ENCODE measurements at regions not wholly inside any gene's neighbourhood (a gene's known extent, or its start where the extent isn't known, plus 50 kb on each side); places are given as distances from the start of the nearest gene placed in this dataset.
"Not testable (repeated sequence)": the region's sequence is repeated elsewhere in the genome, so short reads cannot be mapped to it uniquely, and the experiment has no call there.

DNA sequence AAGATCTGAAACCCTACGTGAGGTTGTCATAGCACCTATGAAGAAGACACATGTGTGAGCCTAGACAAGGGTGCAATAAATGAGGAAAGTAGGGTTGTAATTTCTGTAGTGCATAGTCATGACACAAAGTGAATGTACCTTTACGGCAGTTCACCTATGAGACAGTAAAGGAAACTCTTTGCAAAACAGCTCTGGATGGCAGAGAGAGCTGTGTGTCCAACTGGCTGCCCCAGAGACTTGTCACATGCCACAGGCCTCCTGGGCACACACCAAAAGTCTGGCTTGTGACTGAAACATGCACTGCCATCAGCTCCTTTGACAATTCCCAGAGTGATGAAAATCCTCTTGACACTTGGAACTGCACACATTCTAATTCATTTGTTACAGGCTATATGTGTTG is 90.7 kb upstream of the NAMPT start:
- no peak for DNase-seq (ENCODE audit: low read depth)

DNA sequence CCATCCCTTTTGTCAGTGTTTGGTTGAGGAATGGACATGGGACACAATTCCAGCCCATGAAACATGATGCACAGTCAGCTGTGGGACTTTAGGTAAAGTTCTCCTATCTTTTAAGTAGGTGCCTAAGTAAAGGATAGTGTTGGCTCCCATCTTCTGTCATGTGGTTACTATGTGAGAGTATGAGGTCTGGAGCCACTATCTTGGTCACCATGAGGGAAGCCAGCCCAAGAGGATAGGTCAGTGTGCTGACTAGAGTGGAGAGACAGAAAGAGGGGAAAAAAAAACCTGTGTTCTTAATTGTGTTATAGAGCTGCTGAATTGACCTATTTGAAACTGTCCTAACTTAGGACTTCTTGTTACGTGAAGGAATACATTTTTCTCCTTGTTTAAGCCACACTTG is 89.7 kb upstream of the NAMPT start:
- DNase-seq (ENCODE audit: low read depth): no peak

DNA sequence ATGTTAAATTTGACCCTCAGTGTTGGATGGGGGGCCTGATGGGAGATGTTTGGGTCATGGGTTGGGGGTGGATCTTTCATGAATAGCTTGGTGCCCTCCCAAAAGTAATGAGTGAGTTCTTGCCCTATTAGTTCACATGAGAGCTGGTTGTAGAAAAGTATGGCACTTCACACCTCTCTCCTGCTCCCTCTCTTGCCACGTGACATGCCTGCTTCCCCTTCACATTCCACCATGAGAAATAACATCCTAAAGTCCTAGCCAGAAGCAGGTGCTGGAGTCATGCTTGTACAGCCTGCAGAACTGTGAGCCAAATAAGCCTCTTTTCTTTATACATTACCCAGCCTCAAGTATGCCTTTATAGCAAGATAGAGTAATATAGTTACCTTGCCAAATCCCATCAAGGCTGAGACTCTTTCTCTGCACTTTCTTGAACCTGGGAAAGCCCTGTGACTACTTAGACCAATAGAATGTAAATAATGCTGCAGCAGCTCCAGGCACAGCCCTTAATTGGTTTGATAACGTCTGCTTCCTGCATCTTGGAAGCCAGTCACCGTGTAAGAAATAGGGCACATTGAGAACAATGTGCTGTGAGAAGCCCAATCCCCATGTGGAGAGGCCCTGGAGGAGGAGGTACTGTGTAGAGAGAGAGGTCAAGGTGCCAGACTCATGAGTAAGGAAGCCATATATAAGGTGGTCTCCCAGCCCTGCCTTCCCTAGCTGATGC is 88.0 kb upstream of the NAMPT start:
- no peak for DNase-seq (ENCODE audit: low read depth)

DNA sequence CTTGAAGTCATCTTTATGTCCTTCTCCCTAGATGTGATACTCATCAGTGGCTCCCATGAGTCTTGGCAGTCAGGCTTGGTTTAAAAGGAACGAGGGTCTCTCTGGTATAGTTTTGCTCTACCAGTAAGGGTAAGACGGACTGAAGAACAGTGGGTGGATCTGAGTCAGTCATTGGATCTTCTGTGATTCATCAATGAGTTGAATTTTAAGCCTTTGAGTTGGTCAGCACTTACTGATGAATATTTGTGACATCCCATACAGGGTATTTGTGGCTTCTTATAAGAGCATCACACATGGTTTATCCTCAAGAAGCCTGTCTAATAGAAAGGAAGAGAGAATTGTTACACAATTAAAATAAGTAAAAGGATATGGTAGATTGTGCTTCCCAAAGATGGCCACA is 87.3 kb upstream of the NAMPT start:
- no peak for DNase-seq (ENCODE audit: low read depth)

DNA sequence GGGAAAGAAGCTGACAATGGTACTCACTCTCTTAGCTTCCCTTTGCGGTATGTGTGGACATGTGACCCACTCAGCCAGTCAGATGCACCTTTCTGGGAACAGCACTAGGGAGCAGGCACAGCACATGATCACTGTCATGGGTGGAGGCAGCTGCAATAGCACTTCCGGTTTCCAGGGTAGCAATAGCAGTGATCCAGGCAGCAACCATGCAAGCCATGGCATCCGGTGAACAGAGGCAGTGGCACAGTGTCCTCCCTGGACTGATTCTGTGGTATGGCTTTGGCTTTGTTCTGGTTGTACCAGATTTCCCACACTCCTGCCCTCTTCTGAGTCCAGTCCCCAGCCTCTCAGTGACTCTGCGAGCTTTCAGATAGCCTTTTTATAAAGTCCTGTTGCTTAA is 86.8 kb upstream of the NAMPT start:
- DNase-seq (ENCODE audit: low read depth): no peak

DNA sequence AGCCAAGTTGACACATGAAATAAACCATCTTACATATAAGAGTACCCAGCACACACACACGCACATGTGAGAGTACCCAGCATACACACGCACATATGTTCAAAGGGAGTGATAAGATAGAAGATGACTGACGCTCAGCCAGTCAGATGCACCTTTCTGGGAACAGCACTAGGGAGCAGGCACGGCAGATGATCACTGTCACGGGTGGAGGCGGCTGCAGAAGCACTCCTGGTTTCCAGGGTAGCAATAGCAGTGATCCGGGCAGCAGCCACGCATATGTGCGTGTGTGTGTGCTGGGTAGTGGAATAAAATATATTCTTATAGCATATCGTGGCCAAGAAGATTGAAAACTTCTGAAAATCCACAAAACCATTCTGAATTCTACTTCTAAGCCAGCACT is 85.8 kb upstream of the NAMPT start:
- no peak for DNase-seq (ENCODE audit: low read depth)

DNA sequence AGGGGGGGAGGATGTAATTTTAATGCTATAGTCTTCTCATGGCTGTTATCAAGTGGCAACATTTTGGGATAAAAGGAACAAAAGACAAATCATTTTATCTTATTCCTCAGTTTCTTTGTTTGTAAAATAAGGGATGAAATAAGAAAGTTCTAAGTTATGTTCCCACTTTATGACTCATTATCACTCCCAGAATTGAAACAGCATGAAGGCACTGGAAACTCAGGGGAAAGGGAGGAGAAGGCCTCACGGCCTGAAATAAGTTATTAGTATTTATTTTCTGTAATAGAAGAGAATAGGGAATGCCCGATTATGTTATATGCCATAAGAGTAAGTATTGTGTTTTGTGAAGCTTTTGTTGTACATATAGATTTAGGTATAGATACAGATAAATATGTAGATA is 85.0 kb upstream of the NAMPT start:
- DNase-seq (ENCODE audit: low read depth): no peak

DNA sequence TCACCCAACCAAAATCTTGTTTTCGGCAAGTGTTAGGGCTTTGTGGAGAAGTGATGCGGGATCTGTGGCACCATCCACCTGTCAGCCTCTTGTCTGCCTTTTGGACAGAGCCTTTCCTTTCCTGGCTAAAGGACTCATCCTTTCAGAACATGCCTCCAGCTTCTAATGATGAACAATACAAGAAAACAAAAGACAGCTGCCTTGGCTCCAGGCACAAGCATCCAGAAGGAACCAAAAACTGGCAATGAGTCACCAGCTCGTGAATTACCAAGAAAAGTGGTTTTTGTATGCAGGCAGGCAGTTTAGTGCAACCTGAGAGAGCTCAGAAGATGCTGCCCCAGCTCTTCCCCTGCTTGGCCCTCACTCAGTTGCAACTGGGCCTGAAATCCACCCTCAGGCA is 84.6 kb upstream of the NAMPT start:
- DNase-seq (ENCODE audit: low read depth): no peak

DNA sequence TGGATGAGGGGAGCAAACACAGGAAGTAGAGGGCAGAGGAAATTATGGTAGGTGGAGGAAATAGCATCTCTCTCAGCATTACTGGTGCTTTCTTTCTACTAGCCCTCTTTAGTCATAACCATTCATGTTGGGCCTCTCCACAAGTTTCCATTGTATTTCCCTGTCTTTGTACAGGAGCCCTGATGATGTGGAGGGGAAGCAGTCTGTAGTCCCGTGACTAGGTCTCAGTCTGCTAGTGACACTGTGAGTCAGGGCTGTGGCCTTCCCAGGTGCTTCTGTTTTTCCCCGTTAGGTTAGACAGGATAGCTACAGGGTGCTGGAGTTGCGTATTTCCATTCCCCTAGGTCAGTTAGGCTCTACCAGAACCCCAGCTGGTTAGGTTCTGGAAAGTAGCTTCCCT is 82.9 kb upstream of the NAMPT start:
- DNase-seq (ENCODE audit: low read depth): no peak

DNA sequence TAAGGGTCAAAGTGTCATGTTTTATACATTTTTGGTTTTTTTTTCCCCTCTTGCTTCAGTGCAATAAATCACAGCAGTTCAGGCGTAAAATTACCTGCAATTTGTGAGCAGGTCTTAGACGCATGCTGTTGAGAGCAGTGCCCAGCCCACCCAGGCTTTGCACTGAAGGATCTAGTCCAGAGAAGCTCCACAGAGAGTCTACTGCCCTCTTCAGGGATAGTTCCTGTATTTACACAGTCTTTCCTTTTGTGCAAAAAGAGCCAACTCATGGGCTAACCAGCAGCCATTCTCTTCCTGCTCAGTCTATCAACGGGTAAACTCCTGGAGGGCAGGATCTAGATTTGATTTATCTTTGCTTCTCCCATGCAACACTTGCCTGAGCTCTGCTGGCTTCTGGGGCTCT is 82.2 kb upstream of the NAMPT start:
- no peak for DNase-seq (ENCODE audit: low read depth)

DNA sequence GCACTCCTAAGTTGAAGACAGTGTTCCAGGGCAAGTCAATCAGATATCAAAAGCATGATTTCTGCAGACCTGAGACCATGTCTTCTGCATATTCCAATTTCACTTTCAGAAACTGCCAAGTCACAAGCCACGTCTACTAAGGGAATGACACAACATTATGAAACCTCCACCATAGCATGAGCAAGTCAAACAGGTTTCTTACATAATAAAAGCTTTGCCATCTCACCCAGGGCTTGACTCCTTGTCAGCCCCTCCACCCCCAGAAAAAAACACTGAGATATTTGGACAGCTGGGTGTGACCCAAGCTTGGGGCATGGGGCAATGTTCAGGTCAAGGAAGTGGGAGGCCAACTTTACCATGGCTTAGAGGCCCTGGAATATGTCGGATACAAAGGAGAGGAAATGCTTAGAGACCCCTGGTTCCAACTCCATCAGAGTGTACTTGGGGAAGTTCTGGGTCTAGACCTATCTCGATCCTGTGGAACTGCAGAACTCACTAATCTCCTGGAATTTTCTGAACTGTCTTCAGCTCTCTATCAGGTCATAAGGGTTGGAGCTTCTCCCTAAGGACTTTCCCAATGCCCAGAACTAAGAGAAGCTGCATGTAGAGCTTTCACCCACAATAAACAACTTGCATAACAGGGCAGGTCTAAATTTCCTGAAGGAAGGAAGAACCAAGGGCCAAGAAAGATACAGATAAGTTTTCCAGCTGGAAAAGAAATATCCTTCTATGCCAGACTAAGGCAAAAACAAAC is 80.6 kb upstream of the NAMPT start:
- DNase-seq (ENCODE audit: low read depth): no peak

DNA sequence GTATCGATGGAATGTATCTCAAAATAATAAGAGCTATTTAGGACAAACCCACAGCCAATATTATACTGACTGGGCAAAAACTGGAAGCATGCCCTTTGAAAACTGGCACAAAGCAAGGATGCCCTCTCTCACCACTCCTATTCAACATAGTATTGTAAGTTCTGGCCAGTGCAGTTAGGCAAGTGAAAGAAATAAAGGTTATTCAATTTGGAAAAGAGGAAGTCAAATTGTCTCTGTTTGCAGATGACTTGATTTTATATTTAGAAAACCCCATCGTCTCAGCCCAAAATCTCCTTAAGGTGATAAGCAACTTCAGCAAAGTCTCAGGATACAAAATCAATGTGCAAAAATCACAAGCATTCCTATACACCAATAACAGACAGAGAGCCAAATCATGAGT is 77.7 kb upstream of the NAMPT start:
- DNase-seq (ENCODE audit: low read depth): not testable (repeated sequence)

DNA sequence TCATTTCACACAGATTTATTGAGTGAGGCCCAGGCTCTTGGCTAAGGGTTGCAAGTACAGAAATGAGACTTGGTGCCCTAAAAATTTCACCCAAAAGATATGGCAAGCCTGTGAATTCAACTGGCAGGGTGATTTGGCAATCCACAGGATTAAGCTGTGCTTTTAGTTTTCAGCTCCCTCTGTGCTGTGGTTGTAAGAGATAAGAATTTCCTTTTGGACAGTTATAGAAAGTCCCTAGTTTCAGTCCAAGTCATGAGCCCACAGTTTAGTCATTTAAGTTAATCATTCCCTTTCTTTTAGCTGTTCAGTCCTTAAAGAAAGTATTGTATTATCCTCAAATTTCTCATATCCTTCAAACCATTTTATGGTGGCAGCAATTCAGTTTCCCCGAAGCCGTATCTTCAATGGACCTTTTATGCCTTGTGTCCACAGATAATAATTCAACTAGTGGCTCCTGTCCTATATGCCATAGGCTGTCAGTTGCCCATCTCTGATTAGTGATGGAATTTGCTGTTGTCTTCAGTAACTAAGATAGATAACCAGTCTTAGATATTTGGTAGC is 73.4 kb upstream of the NAMPT start:
- DNase-seq (ENCODE audit: low read depth): no peak

DNA sequence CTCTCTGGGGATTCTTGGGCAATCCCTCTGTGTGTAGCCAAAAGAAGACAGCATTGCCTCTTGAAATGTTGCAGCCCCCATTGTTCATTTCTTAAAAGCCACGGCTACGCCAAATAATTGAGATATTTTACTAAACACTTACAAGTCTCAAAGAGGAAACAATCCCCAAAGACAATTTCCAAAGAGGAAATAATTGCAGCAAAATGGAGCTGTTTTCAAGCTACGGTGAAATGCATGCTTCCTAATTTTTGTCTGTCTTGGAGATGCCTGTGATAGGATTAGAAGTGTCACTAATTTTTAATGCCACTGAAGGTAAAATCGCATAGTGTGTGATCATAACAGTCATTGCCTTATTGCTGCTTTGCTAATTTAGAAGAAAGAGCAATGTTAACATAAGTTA is 72.9 kb upstream of the NAMPT start:
- DNase-seq (ENCODE audit: low read depth): no peak

DNA sequence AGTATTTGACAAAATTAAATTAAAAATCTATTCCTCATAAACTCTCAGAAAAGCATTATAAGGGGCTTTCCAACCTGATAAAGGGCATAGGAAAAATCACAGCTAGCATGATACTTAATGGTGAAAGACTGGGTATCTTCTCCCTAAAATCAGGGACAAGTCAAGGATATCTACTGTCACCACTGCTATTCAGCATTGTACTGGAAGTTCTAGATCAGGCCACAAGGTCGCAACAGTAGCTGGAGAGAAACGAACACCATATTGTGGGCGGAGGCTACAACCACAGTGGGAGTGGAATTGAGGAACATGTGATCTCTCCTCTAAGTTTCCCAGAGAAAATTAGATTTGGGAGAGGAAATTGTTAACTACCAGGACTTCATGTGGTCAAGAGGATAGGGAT is 70.0 kb upstream of the NAMPT start:
- DNase-seq (ENCODE audit: low read depth): no peak

DNA sequence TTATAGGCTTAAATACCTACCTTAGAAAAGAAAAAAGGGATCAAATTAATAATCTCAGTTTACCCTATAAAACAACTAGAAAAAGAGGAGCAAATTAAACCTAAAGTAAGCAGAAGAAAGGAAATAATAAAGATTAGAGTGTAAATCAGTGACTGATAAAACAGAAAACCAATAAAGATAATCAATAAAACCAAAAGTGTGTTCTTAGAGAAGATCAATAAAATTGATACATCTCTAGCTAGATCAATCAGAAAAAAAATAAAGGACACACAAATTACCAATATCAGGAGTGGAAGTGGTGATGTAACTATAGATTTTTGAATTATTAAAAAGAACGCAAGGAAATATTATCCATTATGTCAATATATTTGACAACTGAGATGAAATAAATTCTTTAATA is 69.2 kb upstream of the NAMPT start:
- no peak for DNase-seq (ENCODE audit: low read depth)

DNA sequence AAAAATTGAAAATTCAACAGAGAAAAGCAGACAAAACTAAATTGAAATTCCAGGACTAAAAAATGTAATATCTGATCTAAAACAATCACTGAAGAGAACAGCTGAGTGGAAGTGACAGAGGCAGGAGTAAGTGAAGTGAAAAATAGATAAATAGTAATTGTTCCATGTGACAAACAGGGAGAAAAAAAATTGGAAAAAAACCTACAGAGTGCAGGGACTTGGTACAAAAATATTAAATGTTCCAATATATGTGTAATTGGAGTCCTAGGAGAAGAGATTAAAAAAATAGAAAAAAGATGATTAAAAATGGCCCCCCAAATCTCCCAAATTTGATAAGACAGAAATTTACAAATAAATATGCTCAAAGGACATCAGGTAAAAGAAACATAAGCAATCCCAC is 63.4 kb upstream of the NAMPT start:
- DNase-seq (ENCODE audit: low read depth): no peak

DNA sequence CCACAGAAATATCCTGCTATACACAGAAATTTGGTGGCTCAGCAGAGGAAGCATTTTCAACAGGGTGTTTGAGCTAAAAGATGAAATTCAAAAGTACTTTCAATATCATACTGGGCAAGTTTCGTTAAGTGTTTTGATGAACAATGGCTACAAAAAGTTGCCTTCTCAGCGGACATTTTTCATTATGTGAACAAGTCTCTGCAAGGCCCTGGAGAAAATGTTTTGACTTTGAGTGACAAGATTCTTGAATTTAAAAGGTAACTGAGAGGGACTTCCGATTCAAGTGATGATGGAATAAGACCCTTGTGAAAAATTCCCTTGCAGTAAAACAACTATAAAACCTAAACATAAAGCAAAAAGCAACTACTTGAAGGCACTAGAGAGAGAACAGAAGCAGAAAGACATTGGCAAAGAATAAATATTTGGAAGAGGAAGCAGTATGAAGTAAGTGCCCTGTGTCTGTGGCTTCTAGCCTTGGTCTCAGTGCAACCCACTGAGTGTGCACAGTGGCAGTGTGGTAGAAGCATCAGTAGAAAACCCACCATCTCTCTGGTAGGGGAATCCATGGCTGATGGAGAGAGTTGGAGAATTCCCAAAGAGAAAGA is 62.5 kb upstream of the NAMPT start:
- no peak for DNase-seq (ENCODE audit: low read depth)

DNA sequence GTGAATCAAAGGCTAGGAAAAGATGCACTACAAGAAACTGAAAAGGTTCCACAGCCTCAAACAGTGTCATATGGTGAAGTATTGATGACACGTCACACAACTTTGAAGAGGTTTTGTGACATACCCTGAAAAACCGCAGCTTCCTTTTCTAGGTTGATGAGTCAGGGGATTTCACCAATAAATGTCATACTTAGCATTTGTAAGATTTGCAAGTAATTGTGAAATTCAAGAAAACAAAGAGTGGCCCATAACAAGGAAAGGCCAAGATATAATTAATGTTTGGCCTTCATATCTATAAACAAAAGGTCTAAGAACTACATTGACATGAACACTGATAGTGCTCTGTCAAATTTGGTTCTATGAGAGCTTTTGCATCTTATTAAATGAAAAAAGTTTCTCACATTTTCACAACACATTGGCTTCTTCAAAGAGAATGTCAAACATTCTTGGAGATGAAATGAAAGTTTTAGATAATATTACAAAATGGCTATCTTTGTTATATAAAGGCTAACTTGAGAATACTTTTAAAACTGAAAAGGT is 62.0 kb upstream of the NAMPT start:
- peak; percentile 10 for DNase-seq (ENCODE audit: low read depth)

DNA sequence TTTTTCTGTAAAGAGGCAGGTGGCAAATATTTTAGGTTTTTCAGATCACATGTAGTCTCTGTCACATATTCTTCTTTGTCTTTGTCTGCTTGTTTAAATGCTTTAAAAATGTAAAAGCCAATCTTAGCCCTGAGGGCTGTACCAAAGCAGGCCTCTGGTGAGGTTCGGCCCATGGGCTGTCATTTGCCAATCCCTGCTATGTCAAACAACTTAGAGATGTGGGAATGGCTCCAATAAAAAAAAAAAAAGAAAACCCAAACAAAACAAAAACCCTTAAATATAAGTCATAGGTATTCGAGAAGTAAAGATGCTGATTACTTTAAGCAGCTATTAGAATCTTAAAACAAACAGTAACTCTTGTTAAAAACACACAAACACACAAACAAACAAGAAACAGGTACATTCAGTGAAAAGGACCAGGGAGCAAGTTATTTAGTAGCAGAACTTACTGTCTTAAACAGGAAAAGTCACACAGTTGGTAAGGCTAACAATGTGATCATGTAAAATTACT is 61.4 kb upstream of the NAMPT start:
- DNase-seq (ENCODE audit: low read depth): no peak

DNA sequence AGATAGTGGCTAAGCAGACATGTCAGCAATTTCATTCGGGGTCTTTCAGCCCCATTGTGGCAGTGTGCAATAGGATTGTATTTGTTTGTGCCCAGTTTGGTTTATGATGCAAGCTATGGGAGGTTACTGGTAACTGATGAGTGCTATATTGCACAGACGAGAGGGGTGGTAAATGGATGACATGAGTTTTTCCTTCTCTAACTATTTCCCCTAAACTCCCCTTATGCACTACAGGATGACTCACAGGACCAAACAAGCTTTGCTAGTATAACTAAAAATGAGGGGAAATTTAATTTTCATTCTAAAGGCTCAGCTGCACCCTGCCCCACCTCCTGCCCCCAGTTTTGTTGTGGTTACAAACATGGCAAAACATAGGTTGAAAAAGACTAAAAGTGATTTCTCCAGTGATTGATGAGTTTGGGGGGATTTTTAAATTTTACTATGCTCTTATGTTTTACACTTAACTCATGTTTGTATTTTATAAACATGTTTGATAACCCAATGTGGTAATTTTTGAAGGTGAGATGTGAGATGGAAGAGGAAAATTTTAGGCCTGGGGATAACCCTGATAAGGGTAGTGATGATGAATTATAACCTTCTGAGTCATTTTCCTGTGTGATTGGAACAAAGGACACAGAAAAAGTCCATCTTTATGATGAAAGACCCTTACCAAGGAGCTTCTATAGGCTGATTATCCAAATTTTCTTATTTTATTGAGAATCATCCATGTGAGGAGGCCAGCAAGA is 60.8 kb upstream of the NAMPT start:
- DNase-seq (ENCODE audit: low read depth): no peak

DNA sequence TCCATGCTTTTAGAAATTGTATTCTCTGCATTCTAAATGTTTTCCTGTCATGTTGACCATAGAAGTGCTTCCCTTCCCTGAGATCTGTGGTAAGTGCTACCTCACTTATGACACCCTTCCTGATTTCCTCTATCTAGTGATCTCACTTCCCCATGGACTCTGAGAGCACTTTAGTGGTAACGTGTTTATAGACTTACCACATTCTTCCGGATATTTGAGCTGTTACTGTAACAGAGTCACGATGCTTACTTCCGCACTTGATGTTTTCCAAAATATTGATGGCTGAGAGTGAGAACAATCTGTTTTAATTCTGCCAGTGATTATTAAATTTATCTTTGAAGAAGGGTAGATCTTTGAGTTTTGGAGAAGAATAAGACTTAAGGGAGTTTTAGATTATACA is 60.1 kb upstream of the NAMPT start:
- DNase-seq (ENCODE audit: low read depth): no peak

Data from stimulated activated CD8-positive, alpha-beta memory T cell treated with anti-CD3 and anti-CD28 coated beads, Interleukin-12 subunit alpha, Interleukin-12 subunit beta, amount 100 ng/mL, for 1 hour (primary cell).